ENCODE measurements at regions not wholly inside any gene's neighbourhood (a gene's known extent, or its start where the extent isn't known, plus 50 kb on each side); places are given as distances from the start of the nearest gene placed in this dataset.

GRCh38 chr11:19510468-19510867 is 202.2 kb upstream of the NAV2 start:
- H3K27me3 ChIP-seq: peaks cover 39% of the 10 kb centered on the region
- no peaks in the 10 kb centered on the region for H3K9me3 ChIP-seq
- WGBS, 2 donors (ENCODE audit: low coverage in 1 of 2): 0 to 58% methylated on average over 1 to 2 of the region's 8 CpGs
- H3K36me3 ChIP-seq: no peaks in the 10 kb centered on the region
- TF ChIP-seq POLR2AphosphoS5 (IDR thresholded peaks at IDR 0.05) (no peak), POLR2A (IDR thresholded peaks at IDR 0.05) (no peak), EP300 (IDR thresholded peaks at IDR 0.05) (no peak), CTCF (IDR thresholded peaks at IDR 0.05) (no peak)
- no peak for ATAC-seq
- H3K4me3 ChIP-seq: no peak overlapping the region
- peaks cover 0 to 22% (median 0%) of the 10 kb centered on the region in 3 donors for H3K4me1 ChIP-seq
- no peak overlapping the region for H3K27ac ChIP-seq

GRCh38 chr11:19509215-19509614 is 203.4 kb upstream of the NAV2 start:
- Histone ChIP-seq H3K27ac (no peak overlapping the region), H3K36me3 (no peaks in the 10 kb centered on the region), H3K4me1 (peaks cover 0 to 22% (median 0%) of the 10 kb centered on the region in 3 donors), H3K4me3 (no peak overlapping the region), H3K9me3 (no peaks in the 10 kb centered on the region), H3K27me3 (peaks cover 39% of the 10 kb centered on the region)
- no peak for ATAC-seq
- WGBS, 2 donors (ENCODE audit: low coverage in 1 of 2): 84 to 85% methylated on average over 6 of the region's 6 CpGs
- TF ChIP-seq EP300 (IDR thresholded peaks at IDR 0.05): no peak
- no peak for TF ChIP-seq CTCF (IDR thresholded peaks at IDR 0.05)
- TF ChIP-seq POLR2A (IDR thresholded peaks at IDR 0.05): no peak
- no peak for TF ChIP-seq POLR2AphosphoS5 (IDR thresholded peaks at IDR 0.05)

GRCh38 chr11:19508165-19508564 is 204.5 kb upstream of the NAV2 start:
- ATAC-seq: peak; percentile 45
- Histone ChIP-seq H3K27me3 (peaks cover 35% of the 10 kb centered on the region), H3K4me1 (peaks cover 0 to 22% (median 0%) of the 10 kb centered on the region in 3 donors), H3K27ac (no peak overlapping the region), H3K4me3 (no peak overlapping the region), H3K36me3 (no peaks in the 10 kb centered on the region), H3K9me3 (no peaks in the 10 kb centered on the region)
- whole genome bisulfite sequencing, 2 donors (ENCODE audit: low coverage in 1 of 2): 70% methylated on average over 2 of the region's 2 CpGs; no CpG with 5 or more reads in 1 of the 2 donors
- TF ChIP-seq CTCF (IDR thresholded peaks at IDR 0.05) (no peak), EP300 (IDR thresholded peaks at IDR 0.05) (no peak), POLR2AphosphoS5 (IDR thresholded peaks at IDR 0.05) (no peak), POLR2A (IDR thresholded peaks at IDR 0.05) (no peak)

DNA sequence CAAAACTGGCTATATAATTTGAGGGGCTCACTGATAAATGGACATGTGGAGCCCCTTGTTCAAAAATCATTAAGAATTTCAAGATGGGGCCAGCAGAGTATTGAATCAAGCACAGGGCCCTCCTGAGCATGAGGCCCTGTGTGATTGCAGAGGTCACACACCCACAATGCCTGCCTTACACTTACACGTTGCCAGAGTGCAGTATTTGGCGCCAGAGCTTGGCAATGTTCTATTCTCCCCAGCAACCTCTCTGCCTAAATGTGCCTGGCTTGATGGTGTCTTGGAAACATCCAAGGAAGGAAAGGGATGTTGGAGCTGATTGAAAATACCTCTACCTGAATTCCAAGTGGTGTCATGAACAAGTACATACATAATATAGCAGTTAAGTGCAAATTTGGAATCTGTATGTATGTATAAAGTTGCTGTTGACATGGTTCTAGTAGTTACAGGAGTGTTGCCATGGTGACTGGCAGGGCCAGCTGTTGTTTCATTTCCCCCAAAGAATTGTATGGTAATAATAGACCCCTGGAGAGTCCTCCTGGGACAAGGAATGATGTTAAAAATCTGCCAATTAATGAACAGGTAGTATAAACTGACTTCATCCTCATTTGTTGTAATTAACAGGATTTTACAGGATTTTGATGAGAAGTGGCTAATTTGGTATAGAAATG is 205.7 kb upstream of the NAV2 start:
- Histone ChIP-seq H3K27ac (no peak overlapping the region), H3K4me3 (no peak overlapping the region), H3K36me3 (no peaks in the 10 kb centered on the region), H3K4me1 (peaks cover 0 to 17% (median 0%) of the 10 kb centered on the region in 3 donors), H3K27me3 (peaks cover 27% of the 10 kb centered on the region), H3K9me3 (no peaks in the 10 kb centered on the region)
- TF ChIP-seq POLR2A (IDR thresholded peaks at IDR 0.05) (no peak), POLR2AphosphoS5 (IDR thresholded peaks at IDR 0.05) (no peak), CTCF (IDR thresholded peaks at IDR 0.05) (no peak), EP300 (IDR thresholded peaks at IDR 0.05) (no peak)
- ATAC-seq: no peak
- 65 to 100% methylated on average over 1 to 2 of the region's 2 CpGs for WGBS, 2 donors (ENCODE audit: low coverage in 1 of 2)

GRCh38 chr11:19502691-19503253 is 209.9 kb upstream of the NAV2 start:
- no peak for ATAC-seq
- TF ChIP-seq POLR2A (IDR thresholded peaks at IDR 0.05) (no peak), CTCF (IDR thresholded peaks at IDR 0.05) (no peak), POLR2AphosphoS5 (IDR thresholded peaks at IDR 0.05) (no peak), EP300 (IDR thresholded peaks at IDR 0.05) (no peak)
- no peak overlapping the region for H3K4me3 ChIP-seq
- no peaks in the 10 kb centered on the region for H3K9me3 ChIP-seq
- H3K27ac ChIP-seq: no peak overlapping the region
- no peaks in the 10 kb centered on the region for H3K27me3 ChIP-seq
- no peaks in the 10 kb centered on the region for H3K4me1 ChIP-seq
- 75% methylated on average over 3 of the region's 3 CpGs; no CpG with 5 or more reads in 1 of the 2 donors for WGBS, 2 donors (ENCODE audit: low coverage in 1 of 2)
- H3K36me3 ChIP-seq: no peaks in the 10 kb centered on the region

All from gastroesophageal sphincter (tissue), 4 donors.